HUES64 (cell line): ENCODE measurements at regions not wholly inside any gene's neighbourhood (a gene's known extent, or its start where the extent isn't known, plus 50 kb on each side); places are given as distances from the start of the nearest gene placed in this dataset.

Experiments used
- H3K27ac ChIP-seq: 2 replicates; pipeline ENCODE4 v1.7.0; 2013; ENCODE audit warnings: low read depth, low read length, inconsistent platforms
- H3K27me3 ChIP-seq: 2 replicates; pipeline ENCODE4 v1.6.1; 2013; ENCODE audit warnings: mild to moderate bottlenecking, low read length; ENCODE audit not compliant: insufficient read depth
- H3K36me3 ChIP-seq: 2 replicates; pipeline ENCODE4 v1.6.1; 2013; ENCODE audit warnings: mild to moderate bottlenecking, low read length; ENCODE audit not compliant: insufficient read depth
- H3K4me1 ChIP-seq: 2 replicates; pipeline ENCODE4 v1.6.1; 2013; ENCODE audit warnings: mild to moderate bottlenecking, low read length, moderate library complexity; ENCODE audit not compliant: insufficient read depth
- H3K4me3 ChIP-seq: 2 replicates; pipeline ENCODE4 v1.5.1; 2013; ENCODE audit warnings: mild to moderate bottlenecking, low read length, moderate library complexity
- H3K9ac ChIP-seq: 2 replicates; pipeline ENCODE4 v1.6.1; 2013; ENCODE audit warnings: mild to moderate bottlenecking, low read depth, low read length
- H3K9me3 ChIP-seq: 2 replicates; pipeline ENCODE4 v1.6.1; 2013; ENCODE audit warnings: low read depth, low read length; ENCODE audit not compliant: insufficient read depth
- WGBS: fragments of 150-250, 120-280 bp; methylation state at CpG from one replicate; pipeline ENCODE4 v1.1.7; 2013; ENCODE audit warnings: missing lambda C conversion rate; 5-methylcytosine and 5-hydroxymethylcytosine counted together

GRCh38 chr2:6283259-6283658, 582.4 kb downstream of the CMPK2 start:
- no peak overlapping the region for H3K27ac ChIP-seq
- 70% methylated on average over 24 of the region's 24 CpGs for WGBS
- no peaks in the 10 kb centered on the region for H3K36me3 ChIP-seq
- no peaks in the 10 kb centered on the region for H3K9me3 ChIP-seq
- 0 out of 2 replicates have a peak, but pooled peaks cover 4% of the 10 kb centered on the region for H3K4me1 ChIP-seq
- H3K9ac ChIP-seq, result no peak overlapping the region
- H3K27me3 ChIP-seq, result no peaks in the 10 kb centered on the region
- H3K4me3 ChIP-seq, result no peak overlapping the region

GRCh38 chr2:6287406-6287805, 578.3 kb downstream of the CMPK2 start:
- H3K9ac ChIP-seq, result no peak overlapping the region
- no peak overlapping the region for H3K27ac ChIP-seq
- H3K4me3 ChIP-seq, result no peak overlapping the region
- H3K27me3 ChIP-seq, result no peaks in the 10 kb centered on the region
- no peaks in the 10 kb centered on the region for H3K36me3 ChIP-seq
- no peaks in the 10 kb centered on the region for H3K4me1 ChIP-seq
- 0 out of 2 replicates have a peak, but pooled peaks cover 2% of the 10 kb centered on the region for H3K9me3 ChIP-seq
- 96% methylated on average over 4 of the region's 4 CpGs for WGBS

GRCh38 chr2:6288791-6289190, 576.9 kb downstream of the CMPK2 start:
- no peaks in the 10 kb centered on the region for H3K36me3 ChIP-seq
- no peaks in the 10 kb centered on the region for H3K27me3 ChIP-seq
- no peak overlapping the region for H3K9ac ChIP-seq
- H3K27ac ChIP-seq, result no peak overlapping the region
- 0 out of 2 replicates have a peak, but pooled peaks cover 2% of the 10 kb centered on the region for H3K9me3 ChIP-seq
- no peaks in the 10 kb centered on the region for H3K4me1 ChIP-seq
- H3K4me3 ChIP-seq, result no peak overlapping the region

GRCh38 chr2:6290217-6291015, 575.3 kb downstream of the CMPK2 start:
- H3K4me3 ChIP-seq, result no peak overlapping the region
- H3K4me1 ChIP-seq, result no peaks in the 10 kb centered on the region
- 96% methylated on average over 9 of the region's 9 CpGs for WGBS
- H3K27ac ChIP-seq, result no peak overlapping the region
- 0 out of 2 replicates have a peak, but pooled peaks cover 2% of the 10 kb centered on the region for H3K9me3 ChIP-seq
- no peak overlapping the region for H3K9ac ChIP-seq
- H3K36me3 ChIP-seq, result no peaks in the 10 kb centered on the region
- H3K27me3 ChIP-seq, result no peaks in the 10 kb centered on the region

- Histone ChIP-seq H3K9me3 (0 out of 2 replicates have a peak, but pooled peaks cover 2% of the 10 kb centered on the region), H3K36me3 (no peaks in the 10 kb centered on the region), H3K27me3 (no peaks in the 10 kb centered on the region), H3K4me3 (no peak overlapping the region), H3K27ac (no peak overlapping the region), H3K9ac (no peak overlapping the region), H3K4me1 (no peaks in the 10 kb centered on the region)
- 98% methylated on average over 2 of the region's 2 CpGs for WGBS
Measured at GRCh38 chr2:6294791-6295190, 570.9 kb downstream of the CMPK2 start.

- Histone ChIP-seq H3K4me1 (no peaks in the 10 kb centered on the region), H3K36me3 (no peaks in the 10 kb centered on the region), H3K4me3 (no peak overlapping the region), H3K27ac (no peak overlapping the region), H3K9me3 (no peaks in the 10 kb centered on the region), H3K9ac (no peak overlapping the region), H3K27me3 (no peaks in the 10 kb centered on the region)
- WGBS, result 97% methylated on average over 4 of the region's 4 CpGs
Measured at GRCh38 chr2:6297238-6297637, 568.5 kb downstream of the CMPK2 start.

- Histone ChIP-seq H3K9ac (no peak overlapping the region), H3K27me3 (no peaks in the 10 kb centered on the region), H3K36me3 (no peaks in the 10 kb centered on the region), H3K4me1 (no peaks in the 10 kb centered on the region), H3K4me3 (no peak overlapping the region), H3K9me3 (no peaks in the 10 kb centered on the region), H3K27ac (no peak overlapping the region)
- WGBS, result 90% methylated on average over 2 of the region's 2 CpGs
Measured at GRCh38 chr2:6301426-6301825, 564.3 kb downstream of the CMPK2 start.

GRCh38 chr2:6308986-6309385, 556.7 kb downstream of the CMPK2 start:
- no peak overlapping the region for H3K4me3 ChIP-seq
- H3K9ac ChIP-seq, result no peak overlapping the region
- no peaks in the 10 kb centered on the region for H3K4me1 ChIP-seq
- H3K36me3 ChIP-seq, result no peaks in the 10 kb centered on the region
- no peak overlapping the region for H3K27ac ChIP-seq
- WGBS, result 92% methylated on average over 2 of the region's 2 CpGs
- no peaks in the 10 kb centered on the region for H3K27me3 ChIP-seq
- H3K9me3 ChIP-seq, result no peaks in the 10 kb centered on the region

GRCh38 chr2:6309415-6310255, 556.1 kb downstream of the CMPK2 start:
- no peak overlapping the region for H3K9ac ChIP-seq
- H3K4me1 ChIP-seq, result no peaks in the 10 kb centered on the region
- H3K27me3 ChIP-seq, result no peaks in the 10 kb centered on the region
- H3K9me3 ChIP-seq, result no peaks in the 10 kb centered on the region
- 89% methylated on average over 8 of the region's 9 CpGs for WGBS
- H3K36me3 ChIP-seq, result no peaks in the 10 kb centered on the region
- no peak overlapping the region for H3K27ac ChIP-seq
- no peak overlapping the region for H3K4me3 ChIP-seq

GRCh38 chr2:6310256-6311215, 555.2 kb downstream of the CMPK2 start:
- 90% methylated on average over 15 of the region's 16 CpGs for WGBS
- Histone ChIP-seq H3K9me3 (no peaks in the 10 kb centered on the region), H3K36me3 (no peaks in the 10 kb centered on the region), H3K27ac (no peak overlapping the region), H3K4me1 (no peaks in the 10 kb centered on the region), H3K9ac (no peak overlapping the region), H3K27me3 (no peaks in the 10 kb centered on the region), H3K4me3 (no peak overlapping the region)
